Stimulated activated CD8-positive, alpha-beta memory T cell treated with anti-CD3 and anti-CD28 coated beads, Interleukin-4, amount 100 ng/mL, for 4 hours (primary cell): ENCODE measurements at regions not wholly inside any gene's neighbourhood (a gene's known extent, or its start where the extent isn't known, plus 50 kb on each side); places are given as distances from the start of the nearest gene placed in this dataset.

ENCODE experiments used
- DNase-seq, 2 donors: peaks; one replicate each; pipeline ENCODE4 v3.0.0-alpha.2; 2020; ENCODE audit warnings: low read depth in 2 of 2, low spot score in 1 of 2

GRCh38 chr9:38287420-38287985 lies 105.0 kb upstream of the ALDH1B1 start:
- no peak for DNase-seq

GRCh38 chr9:38286766-38287165 lies 105.7 kb upstream of the ALDH1B1 start:
- no peak for DNase-seq

GRCh38 chr9:38286357-38286756 lies 106.1 kb upstream of the ALDH1B1 start:
- no peak for DNase-seq

- no peak for DNase-seq
These were observed 107.3 kb upstream of the ALDH1B1 start for GRCh38 chr9:38285236-38285635.

GRCh38 chr9:38284588-38285051 lies 107.9 kb upstream of the ALDH1B1 start:
- DNase-seq = no peak

GRCh38 chr9:38284039-38284575 lies 108.4 kb upstream of the ALDH1B1 start:
- DNase-seq = no peak

- no peak for DNase-seq
These were observed 109.7 kb upstream of the ALDH1B1 start for GRCh38 chr9:38282756-38283155.

- DNase-seq = no peak
These were observed 110.6 kb upstream of the ALDH1B1 start for GRCh38 chr9:38281917-38282316.

GRCh38 chr9:38281196-38281595 lies 111.3 kb upstream of the ALDH1B1 start:
- no peak for DNase-seq

GRCh38 chr9:38280251-38280800 lies 112.2 kb upstream of the ALDH1B1 start:
- no peak for DNase-seq

GRCh38 chr9:38278931-38279679 lies 113.4 kb upstream of the ALDH1B1 start:
- DNase-seq = no peak

GRCh38 chr9:38278457-38278856 lies 114.0 kb upstream of the ALDH1B1 start:
- no peak for DNase-seq

- DNase-seq = no peak
These were observed 114.8 kb upstream of the ALDH1B1 start for GRCh38 chr9:38277601-38278200.

- no peak for DNase-seq
These were observed 115.6 kb upstream of the ALDH1B1 start for GRCh38 chr9:38276771-38277439.

GRCh38 chr9:38274800-38275199 lies 117.7 kb upstream of the ALDH1B1 start:
- DNase-seq = no peak

- no peak for DNase-seq
These were observed 119.8 kb upstream of the ALDH1B1 start for GRCh38 chr9:38272710-38273109.

GRCh38 chr9:38271666-38272241 lies 120.7 kb upstream of the ALDH1B1 start:
- DNase-seq = no peak

- DNase-seq = no peak
These were observed 122.7 kb upstream of the ALDH1B1 start for GRCh38 chr9:38269775-38270174.

- no peak for DNase-seq
These were observed 129.0 kb upstream of the ALDH1B1 start for GRCh38 chr9:38263532-38263931.

- DNase-seq = no peak
These were observed 132.8 kb upstream of the ALDH1B1 start for GRCh38 chr9:38259519-38260218.
